Left ventricle myocardium superior (tissue), 1 donor: ENCODE measurements at regions not wholly inside any gene's neighbourhood (a gene's known extent, or its start where the extent isn't known, plus 50 kb on each side); places are given as distances from the start of the nearest gene placed in this dataset.

Source experiments
- ATAC-seq: fragments of 200-7000 bp; cut with Tn5 transposase; one replicate; pipeline ENCODE4 v1.9.1; 2020; ENCODE audit warnings: mild to moderate bottlenecking, moderate library complexity
- DNase-seq: peaks from one replicate; pipeline ENCODE4 v3.0.0-alpha.2; 2020
- intact Hi-C: fragments of 100-400 bp; cut with micrococcal nuclease; formaldehyde crosslinking; loops from one replicate; pipeline ENCODE4 v1.11.0; 2022
- donor health status: DM: no; HTN: yes; CAD: no; lungs with severe emphysema.

GRCh38 chr13:64255988-64256387 is 2840.3 kb upstream of the PCDH20 start:
- no peak for DNase-seq
- intact Hi-C loops = no loop called here
- no peak for ATAC-seq

- no peak for ATAC-seq
Measured at GRCh38 chr13:64248371-64249065, 2832.9 kb upstream of the PCDH20 start.

DNA sequence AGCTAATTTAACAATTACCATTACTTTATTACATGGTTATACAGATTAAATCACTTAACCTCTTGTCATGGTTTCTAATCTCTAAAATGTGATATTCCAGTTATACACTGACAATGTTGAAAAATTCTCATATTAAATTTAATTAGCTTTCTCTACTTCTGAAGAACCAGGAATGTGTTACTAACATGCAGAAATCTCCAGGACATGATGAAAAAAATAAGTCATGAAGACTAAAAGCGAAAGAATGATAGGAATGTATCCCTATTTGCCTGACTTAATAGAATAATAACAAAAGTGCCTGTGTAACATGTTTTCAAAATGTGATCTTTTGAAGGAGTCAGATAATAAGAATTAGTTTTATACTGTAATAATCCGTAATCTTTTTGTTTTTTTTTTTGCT is 2823.7 kb upstream of the PCDH20 start:
- no peak for ATAC-seq

More at GRCh38 chr13:64248371-64249065, 2832.9 kb upstream of the PCDH20 start:
- DNase-seq = no peak
- intact Hi-C loops = no loop called here

GRCh38 chr13:64234255-64234654 is 2818.6 kb upstream of the PCDH20 start:
- ATAC-seq (no peak), DNase-seq (no peak)
- intact Hi-C loops = no loop called here

More for the DNA sequence above, 2823.7 kb upstream of the PCDH20 start:
- intact Hi-C loops = no loop called here
- DNase-seq = no peak

- ATAC-seq (no peak), DNase-seq (no peak)
- intact Hi-C loops = no loop called here
Measured at GRCh38 chr13:64223016-64223415, 2807.4 kb upstream of the PCDH20 start.

DNA sequence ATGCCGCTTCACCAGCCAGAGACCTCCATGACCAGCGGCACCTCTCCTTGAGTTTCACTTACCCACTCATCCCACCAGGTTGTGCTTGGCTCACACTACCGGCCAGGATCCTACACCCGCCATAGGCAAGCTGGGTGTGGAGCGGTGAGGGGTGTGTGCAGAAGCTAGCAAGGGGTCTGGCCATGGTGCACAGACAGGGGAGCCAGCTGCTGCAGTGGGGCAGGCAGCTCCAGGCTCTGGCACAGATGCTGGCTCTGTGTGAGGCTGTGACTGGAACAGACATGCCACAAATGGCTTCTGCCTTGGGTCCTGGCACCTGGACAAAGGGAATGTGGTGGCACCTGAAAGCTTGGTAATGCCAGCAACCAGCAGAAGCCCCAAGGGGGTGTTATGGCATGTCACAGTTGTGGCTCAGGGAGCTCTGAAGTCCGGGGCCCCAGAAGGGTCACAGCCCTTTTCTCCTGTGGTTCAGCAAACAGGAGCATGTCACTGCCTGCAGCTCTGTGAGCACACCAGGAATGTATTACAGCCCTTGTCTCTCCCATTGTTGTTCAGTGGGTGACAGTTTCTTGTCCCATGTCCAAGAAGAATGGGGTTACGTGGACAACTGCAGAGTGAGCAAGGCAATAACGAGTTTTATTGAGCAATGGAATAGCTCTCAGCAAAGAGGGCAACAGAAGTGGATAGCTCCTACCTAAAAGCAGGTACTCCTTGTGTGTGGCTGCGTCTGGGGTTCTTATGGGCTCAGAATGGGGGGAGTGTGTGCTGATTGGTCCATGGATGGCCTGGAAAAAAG is 2791.0 kb upstream of the PCDH20 start:
- DNase-seq = no peak
- ATAC-seq = no peak
- intact Hi-C loops = no loop called here

GRCh38 chr13:64202517-64202916 is 2786.9 kb upstream of the PCDH20 start:
- intact Hi-C loops = no loop called here
- ATAC-seq (no peak), DNase-seq (no peak)

DNA sequence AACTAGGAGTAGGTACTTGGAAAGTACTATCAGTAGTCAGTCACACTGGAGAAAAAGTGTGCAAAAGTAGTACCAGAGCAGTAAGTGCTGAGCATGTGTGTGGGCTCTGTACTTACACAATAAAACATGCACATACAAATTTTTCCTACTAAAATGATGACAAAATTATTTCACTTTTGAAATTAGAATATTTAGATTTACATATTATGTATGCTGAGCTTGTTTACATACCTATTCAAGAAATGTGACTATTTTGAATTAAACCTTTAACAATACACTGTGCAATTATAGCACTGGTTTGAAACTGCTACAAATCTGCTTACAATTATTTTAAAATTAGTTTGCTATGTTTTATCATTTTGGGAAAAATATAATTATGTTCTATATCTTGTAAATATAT is 2781.6 kb upstream of the PCDH20 start:
- intact Hi-C loops = no loop called here
- ATAC-seq (no peak), DNase-seq (no peak)

- intact Hi-C loops = no loop called here
- DNase-seq (no peak), ATAC-seq (no peak)
Measured at GRCh38 chr13:64186503-64187250, 2771.0 kb upstream of the PCDH20 start.

DNA sequence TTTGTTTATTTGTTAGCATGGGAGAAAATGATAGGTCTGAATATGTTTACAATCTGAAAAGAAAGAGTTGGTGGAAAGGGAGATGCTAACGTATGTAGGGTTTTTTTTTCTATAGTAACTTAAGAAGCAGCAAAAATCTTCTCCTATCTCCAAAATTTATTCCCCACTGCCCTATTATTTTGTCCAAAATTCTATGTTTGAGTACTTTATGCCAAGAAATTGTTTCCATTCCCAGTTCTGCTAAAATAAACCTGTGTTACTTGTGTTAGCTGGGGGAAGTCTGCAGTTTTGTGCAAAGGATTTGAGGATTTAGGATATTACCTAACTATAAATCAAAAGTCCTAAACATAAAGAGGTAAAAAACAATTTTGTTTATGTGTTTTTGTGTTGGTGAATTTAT is 2770.4 kb upstream of the PCDH20 start:
- no peak for DNase-seq
- no peak for ATAC-seq
- intact Hi-C loops = no loop called here

DNA sequence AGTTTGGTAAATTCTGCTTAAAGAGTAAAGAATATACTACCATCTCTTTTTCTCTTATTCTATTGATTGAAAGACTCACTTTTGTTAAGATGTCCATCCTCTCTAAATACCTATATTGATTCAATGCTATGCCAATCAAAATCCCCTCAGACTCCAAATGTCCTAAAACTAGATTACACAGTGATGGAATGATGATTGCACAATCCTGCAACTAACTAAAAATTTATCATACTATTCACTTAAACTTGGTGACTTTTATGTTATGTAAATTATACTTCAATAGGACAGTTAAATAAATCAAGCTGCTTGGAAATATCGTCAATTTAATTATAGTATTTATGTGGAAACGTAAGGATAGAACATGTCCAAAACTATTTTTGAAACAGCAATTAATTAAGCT is 2765.1 kb upstream of the PCDH20 start:
- ATAC-seq (no peak), DNase-seq (no peak)
- intact Hi-C loops = no loop called here

- intact Hi-C loops = no loop called here
- DNase-seq = no peak
- ATAC-seq = no peak
Measured at GRCh38 chr13:64165826-64166225, 2750.2 kb upstream of the PCDH20 start.

- intact Hi-C loops = no loop called here
- ATAC-seq (no peak), DNase-seq (peak; percentile 17)
Measured at GRCh38 chr13:64164435-64164834, 2748.8 kb upstream of the PCDH20 start.

DNA sequence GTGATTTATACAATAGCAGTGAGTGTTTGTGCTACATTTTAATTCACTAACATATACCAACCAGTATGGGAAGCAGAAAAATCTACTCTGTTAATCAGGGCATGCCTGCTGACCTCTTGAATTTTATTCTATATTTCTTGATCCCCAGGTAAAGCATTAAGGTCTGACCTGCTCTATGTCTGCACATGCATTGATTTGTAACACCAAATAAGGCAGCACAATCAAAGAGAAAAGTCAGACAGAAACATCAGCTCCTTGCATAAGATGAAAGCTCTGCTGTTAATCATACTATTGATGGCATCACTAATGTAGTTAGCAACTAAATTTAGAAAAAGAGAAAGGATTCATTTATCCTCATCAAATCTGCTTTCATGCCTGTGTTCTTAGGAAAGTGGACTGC is 2744.8 kb upstream of the PCDH20 start:
- intact Hi-C loops = no loop called here
- DNase-seq (no peak), ATAC-seq (no peak)

DNA sequence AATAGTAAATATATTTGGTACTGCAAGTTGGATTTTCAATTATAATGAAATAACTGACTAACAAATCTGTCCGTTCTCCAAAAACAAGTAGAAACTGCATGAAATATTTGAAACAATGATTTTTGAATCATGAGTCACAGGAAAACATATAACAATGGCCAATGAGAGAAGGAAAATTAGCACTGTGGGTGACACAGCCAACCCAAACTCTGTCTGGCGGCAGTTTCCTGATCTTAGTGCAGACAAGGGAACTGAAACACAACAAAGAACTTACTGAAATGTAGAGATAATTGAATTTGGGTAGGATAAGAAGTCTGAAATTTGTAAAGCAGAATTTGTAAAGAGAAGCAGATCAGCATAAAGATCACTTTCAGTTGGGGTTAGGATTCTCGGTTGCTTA is 2743.3 kb upstream of the PCDH20 start:
- ATAC-seq (no peak), DNase-seq (no peak)
- intact Hi-C loops = no loop called here

DNA sequence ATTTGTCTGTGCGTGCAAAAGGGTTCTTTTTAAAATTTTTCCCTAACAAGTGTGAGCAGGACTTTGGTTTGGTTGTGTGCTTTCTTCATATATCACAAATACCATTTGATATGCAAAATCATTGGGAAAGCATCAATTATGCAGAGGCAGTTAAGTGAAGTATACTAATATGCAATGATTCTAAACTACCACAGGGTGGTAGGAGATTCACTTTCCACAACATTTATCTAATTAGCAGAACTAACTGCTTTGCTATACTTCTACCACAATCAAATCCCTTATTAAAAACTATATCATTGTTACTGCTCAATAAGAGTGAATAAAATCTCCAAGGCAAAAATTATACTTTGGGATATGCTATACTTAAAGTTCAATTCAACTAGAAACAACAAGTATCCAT is 2738.9 kb upstream of the PCDH20 start:
- intact Hi-C loops = no loop called here
- ATAC-seq (no peak), DNase-seq (no peak)

DNA sequence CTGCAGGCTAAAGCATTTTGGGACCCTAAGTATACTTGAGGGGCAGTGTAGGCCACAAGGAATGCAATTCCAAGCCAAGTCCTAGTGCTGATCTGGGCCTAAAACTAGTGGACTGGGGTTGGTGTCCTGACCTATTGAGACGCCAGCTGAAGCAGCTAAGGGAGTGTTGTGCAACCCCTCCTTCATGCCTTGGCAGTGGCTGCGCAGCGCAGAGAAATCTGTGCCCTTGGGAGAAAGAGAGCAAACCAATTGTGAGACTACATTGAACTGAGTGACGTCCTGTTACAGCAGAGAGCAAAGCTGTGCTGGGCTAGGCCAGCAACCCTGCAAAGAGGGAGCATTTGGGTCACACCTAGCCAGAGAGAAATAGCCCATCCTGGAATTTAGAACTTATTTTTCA is 2715.0 kb upstream of the PCDH20 start:
- DNase-seq (no peak), ATAC-seq (peak; percentile 42)
- intact Hi-C loops = no loop called here

DNA sequence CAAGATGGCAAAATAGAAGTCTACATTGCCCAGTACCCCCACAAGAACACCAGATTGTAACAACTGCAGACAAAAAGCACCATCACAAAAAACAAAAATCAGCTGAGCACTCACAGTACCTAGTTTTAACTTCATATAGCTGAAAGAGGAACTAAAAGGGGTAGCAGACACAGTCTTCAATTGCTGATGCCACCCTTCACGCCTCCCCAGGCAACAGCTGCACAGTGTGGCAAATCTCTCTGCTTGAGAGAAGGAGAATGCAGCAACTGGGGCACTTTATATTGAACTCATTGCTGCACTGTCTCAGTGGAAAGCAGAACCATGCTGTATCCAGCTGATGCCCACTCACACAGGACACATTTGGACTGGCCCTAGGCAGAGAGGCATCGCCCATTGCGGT is 2714.5 kb upstream of the PCDH20 start:
- intact Hi-C loops = no loop called here
- DNase-seq = no peak
- ATAC-seq = no peak

- ATAC-seq = no peak
- DNase-seq = no peak
- intact Hi-C loops = no loop called here
Measured at GRCh38 chr13:64127856-64128255, 2712.2 kb upstream of the PCDH20 start.

- intact Hi-C loops = no loop called here
- no peak for DNase-seq
- no peak for ATAC-seq
Measured at GRCh38 chr13:64127192-64127591, 2711.5 kb upstream of the PCDH20 start.
